GM21825 (cell line): ENCODE measurements at regions not wholly inside any gene's neighbourhood (a gene's known extent, or its start where the extent isn't known, plus 50 kb on each side); places are given as distances from the start of the nearest gene placed in this dataset.
A peak's percentile ranks its signal among the peaks of the same experiment; 100 is the strongest.

Experiments
- ATAC-seq: cut with Tn5 transposase; IDR thresholded peaks from one replicate; pipeline ENCODE4 v1.9.1; 2021; ENCODE audit warnings: mild to moderate bottlenecking, moderate library complexity; ENCODE audit not compliant: unreplicated experiment

- ATAC-seq, result no peak
These were observed 238.1 kb downstream of the LACC1 start for GRCh38 chr13:44117816-44118215.

DNA sequence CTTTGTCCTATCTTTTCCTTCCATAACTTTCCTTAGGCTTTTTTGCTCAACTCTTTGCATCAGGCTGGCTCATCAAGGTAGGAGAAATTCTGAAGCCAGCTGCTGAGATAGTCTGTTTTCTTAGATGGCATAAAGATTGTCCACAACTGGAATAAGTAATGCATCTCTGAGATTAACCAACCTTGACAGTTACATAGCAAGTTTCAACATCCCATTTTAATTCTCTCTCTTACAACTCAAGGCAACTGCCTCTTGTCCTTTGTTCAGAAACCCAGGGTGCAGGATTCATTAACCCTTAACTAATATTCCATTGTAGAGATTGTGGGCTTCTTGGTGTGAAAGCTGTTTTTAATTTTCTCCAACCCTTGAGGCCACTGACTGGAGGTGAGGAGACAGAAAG is 239.2 kb downstream of the LACC1 start:
- ATAC-seq, result no peak

DNA sequence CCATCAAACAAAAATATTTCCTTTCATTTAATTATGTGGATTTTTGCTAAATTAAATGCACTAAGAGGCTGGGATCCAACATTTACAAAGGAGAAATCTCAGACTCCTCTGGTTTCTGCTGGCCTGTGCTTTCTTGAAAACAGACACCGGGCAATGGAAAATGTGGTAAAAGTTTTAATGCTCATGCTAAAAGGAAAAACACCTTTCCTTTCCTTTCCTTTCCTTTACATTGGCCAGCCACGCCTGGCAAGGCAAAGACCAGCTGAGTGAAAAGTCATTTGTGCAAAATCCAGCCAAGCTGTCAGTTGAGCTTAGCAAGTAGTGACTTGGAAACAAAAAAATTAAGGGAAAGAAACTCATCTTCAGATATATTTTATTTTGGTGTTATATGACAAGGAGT is 240.3 kb downstream of the LACC1 start:
- ATAC-seq, result no peak

GRCh38 chr13:44120849-44121755 is 241.4 kb downstream of the LACC1 start:
- ATAC-seq, result no peak

DNA sequence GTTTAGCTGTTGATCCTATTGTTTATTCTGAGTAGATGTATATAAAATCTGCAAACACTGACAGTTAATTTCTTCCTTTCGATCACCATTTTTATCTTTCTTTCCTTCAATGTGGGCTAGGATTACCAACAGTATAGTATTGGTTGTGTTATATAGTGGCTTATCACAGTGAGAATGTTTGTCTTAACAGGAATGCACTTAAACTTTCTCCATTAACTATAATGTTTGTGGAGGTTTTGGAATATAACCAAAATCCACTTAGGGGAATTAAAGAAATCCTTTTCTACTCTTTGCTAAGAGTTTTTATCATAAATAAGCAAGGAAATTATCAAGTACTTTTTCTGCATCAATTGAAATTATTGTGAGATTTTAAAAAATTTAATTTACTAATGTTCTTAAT is 244.6 kb downstream of the LACC1 start:
- ATAC-seq, result no peak

DNA sequence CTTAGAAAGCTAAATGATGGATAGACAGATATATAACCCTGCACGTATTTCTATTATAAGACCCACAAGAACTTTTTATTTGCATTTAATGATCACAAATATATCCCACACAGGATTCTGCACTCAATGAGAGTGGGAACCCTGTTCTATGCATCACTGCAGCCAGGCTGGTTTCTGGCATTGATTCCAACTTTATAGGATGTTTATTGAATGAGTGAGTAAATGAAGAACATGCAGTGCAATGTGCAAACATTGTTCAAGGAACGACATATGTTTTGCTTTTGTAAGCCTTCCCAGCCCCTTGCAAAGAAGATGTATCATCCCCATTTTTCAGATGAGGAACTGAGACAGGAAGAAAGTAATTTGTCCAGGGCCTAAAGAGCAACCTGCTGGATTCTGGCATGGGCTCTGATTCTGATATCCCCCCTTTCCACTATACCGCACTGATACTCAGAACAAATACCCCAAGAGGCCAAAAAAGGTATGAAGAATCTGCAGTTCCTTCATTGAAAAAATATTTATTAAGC is 246.3 kb downstream of the LACC1 start:
- no peak for ATAC-seq

GRCh38 chr13:44128552-44129001 is 245.0 kb upstream of the SERP2 start:
- no peak for ATAC-seq

DNA sequence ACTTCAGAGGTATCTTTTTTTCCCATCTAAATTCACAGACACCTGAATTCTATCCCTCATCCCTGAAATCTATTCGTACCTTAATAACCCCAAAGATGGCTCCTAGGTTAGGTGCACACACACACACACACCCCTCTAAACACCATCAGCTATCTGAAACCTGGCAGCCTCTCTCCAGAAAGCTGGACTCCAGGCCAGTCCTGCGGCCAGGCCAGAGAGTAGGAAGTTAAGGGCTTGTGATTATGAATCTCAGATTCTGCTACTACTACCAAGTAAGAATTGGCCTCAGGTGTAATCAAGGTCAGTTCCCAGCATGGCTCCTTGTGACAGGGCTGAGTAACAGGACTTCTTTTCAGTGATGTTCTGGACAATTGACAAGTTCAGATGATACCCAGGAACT is 244.2 kb upstream of the SERP2 start:
- ATAC-seq, result no peak

- no peak for ATAC-seq
These were observed 242.5 kb upstream of the SERP2 start for GRCh38 chr13:44131069-44131614.

GRCh38 chr13:44132710-44133109 is 240.9 kb upstream of the SERP2 start:
- no peak for ATAC-seq

- ATAC-seq, result no peak
These were observed 240.0 kb upstream of the SERP2 start for GRCh38 chr13:44133626-44134025.

DNA sequence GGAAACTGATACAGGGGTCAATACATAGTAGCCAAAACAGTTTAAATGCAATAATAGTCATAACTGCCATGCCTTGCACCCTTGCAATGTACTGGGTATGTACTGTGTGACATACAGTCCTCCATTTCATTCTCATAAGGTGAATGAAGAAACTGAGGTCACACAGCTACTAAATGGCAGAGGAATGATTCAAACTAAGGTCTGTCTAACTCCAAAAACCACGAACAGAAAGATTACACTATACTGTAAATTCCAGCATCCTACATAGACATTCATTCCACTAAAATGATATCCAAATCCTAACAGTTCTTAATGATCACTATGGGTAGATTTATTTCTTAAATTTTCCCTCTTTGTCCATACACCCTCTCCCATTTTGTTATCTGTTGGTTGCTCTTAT is 238.1 kb upstream of the SERP2 start:
- no peak for ATAC-seq

- no peak for ATAC-seq
These were observed 236.8 kb upstream of the SERP2 start for GRCh38 chr13:44136696-44137268.

GRCh38 chr13:44137466-44137865 is 236.2 kb upstream of the SERP2 start:
- ATAC-seq, result no peak

DNA sequence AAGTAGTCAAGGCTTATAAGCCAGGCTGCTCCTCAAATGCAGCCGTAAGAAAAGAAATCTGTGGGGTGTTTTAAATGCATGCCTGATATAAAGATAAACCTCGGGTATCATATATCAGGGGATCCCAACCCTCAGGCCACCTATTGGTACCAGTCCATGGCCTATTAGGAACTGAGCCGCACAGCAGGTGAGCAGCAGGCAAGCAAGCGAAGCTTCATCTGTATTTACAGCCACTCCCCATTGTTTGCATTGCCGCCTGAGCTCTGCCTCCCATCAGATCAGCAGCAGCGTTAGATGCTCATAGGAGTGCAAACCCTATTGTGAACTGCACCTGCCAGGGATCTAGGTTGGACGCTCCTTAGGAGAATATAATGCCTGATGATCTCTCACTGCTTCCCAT is 233.5 kb upstream of the SERP2 start:
- ATAC-seq, result no peak

DNA sequence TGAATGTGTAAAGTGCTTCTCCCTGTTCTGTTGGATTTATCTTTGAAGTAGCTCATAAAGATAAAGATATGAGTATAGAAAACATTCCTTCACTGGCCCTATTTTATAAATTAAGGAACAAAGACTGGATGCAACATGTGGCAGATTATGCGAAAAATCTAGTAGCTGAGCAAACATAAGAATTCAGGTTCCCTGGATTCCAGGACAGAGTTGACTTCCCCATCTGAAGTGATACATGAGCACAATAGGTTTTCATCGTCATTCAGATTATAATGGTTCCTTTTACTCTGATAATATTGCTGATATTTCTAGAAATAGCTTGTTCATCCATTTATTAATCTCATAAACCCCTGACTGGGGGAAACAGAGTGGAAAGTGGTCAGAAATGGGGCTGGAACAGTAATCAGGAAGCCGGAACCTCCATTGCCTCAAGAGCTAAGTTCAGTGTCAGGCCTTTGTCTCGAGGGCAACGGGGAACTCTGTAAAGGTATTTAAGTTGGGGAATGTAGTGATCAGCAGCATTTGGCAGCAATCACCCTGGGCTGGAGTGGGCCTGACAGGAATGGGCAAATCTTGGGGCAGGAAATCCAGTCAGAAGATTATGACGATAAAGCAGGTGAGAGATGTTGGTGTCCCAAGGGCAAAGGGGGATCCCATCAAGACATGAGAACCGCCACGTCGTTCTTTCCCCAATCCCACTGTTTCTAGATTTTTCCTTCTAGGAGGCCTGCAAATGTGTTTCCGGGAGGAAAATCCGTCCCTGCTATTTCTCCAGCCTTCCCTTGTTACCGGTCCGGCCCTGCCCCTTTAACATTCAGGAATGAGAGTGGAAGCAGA is 232.5 kb upstream of the SERP2 start:
- no peak for ATAC-seq

- peak; percentile 100 for ATAC-seq
These were observed 231.7 kb upstream of the SERP2 start for GRCh38 chr13:44141725-44142539.

- no peak for ATAC-seq
These were observed 231.1 kb upstream of the SERP2 start for GRCh38 chr13:44142540-44142867.

DNA sequence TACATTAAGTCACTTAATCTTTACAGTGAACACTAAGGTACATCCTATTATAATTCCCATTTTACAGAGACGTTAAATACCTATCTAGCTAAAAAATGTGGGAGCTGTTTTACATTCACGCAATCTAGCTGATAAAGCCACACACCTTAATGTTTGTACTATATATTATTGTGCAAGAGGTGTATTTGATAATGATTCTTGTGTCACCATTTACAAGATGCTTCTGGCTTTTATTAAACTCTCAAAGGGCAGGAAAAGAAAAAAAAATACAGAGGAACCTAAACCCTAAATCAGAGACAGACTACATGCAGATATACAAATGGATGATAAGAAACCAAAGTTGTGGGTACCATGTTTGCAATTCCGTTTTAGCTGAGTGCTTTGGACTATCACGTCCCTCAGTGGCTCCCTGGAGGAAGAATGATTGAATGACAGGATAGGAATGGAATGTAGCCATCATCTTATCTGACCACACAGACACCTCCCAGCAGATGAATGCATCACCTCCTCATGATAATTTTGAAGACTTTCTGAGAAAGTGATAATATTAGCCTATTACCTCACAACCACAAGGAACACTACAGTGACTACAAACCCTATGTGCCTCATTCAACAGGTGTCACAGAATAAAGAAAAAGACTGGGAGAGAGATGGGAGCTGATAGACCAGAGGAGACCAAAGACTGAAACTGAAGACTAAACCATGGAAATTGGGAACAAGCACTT is 230.5 kb upstream of the SERP2 start:
- no peak for ATAC-seq

DNA sequence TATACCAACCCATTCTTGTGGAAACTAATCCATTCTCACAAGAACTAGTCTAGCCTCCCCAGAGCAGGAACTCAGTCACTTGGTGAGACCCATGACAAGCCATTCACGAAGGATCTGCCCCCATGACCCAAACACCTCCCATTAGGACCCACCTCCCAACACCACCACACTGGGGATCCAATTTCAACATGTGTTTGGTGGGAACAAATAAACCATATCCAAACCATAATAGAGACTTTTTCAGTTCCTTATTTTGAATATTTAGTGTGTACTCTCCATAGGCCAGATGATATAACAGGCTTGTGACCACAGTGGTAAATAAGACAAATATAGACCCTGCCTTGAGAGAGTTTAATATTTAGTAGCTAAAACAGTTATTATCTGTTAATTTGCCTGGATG is 227.5 kb upstream of the SERP2 start:
- no peak for ATAC-seq
